ENCODE measurements at regions not wholly inside any gene's neighbourhood (a gene's known extent, or its start where the extent isn't known, plus 50 kb on each side); places are given as distances from the start of the nearest gene placed in this dataset.

DNA sequence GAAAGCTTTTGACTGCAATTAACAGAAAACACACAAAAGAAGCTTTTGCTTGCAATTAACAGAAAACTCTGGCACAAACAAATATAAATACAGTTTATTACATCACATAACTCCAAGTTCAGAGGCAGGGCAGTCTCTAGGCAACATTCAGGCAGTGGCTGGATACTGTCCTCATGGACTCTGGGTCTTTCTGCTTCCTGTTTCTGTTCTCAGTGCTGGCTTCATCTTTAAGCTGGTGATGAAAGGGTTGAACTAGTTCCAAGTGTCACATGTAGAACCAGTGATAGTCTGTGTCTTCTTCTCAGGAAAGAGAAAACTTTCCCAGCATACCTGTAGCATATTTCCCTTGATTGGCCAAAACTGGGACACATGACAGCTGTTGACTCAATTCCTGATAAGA is 222.6 kb upstream of the GLRA1 start:
- TF ChIP-seq CTCF (IDR thresholded peaks at IDR 0.05) = no peak
- no peak for TF ChIP-seq EZH2phosphoT487 (IDR thresholded peaks at IDR 0.05)
